HFFc6 (cell line): ENCODE measurements at regions not wholly inside any gene's neighbourhood (a gene's known extent, or its start where the extent isn't known, plus 50 kb on each side); places are given as distances from the start of the nearest gene placed in this dataset.

Experiments used
- DNase-seq: peaks from one replicate; pipeline ENCODE4 v3.0.0-alpha.2; 2018
- H3K27ac Mint-ChIP-seq: 2 replicates; pipeline ENCODE4 v1.8.0; 2020; ENCODE audit warnings: mild to moderate bottlenecking, mixed read lengths
- H3K27me3 Mint-ChIP-seq: 2 replicates; pipeline ENCODE4 v1.8.0; 2021; ENCODE audit warnings: mild to moderate bottlenecking, moderate library complexity, mixed read lengths; ENCODE audit not compliant: insufficient read depth
- H3K36me3 Mint-ChIP-seq: 2 replicates; pipeline ENCODE4 v1.8.0; 2021; ENCODE audit warnings: low read depth, mixed read lengths
- H3K4me1 Mint-ChIP-seq: 2 replicates; pipeline ENCODE4 v1.8.0; 2020; ENCODE audit warnings: low read depth, mixed read lengths
- H3K4me3 Mint-ChIP-seq: 2 replicates; pipeline ENCODE4 v1.8.0; 2020; ENCODE audit warnings: mild to moderate bottlenecking, moderate library complexity, mixed read lengths
- H3K9me3 Mint-ChIP-seq: 2 replicates; pipeline ENCODE4 v1.8.0; 2020; ENCODE audit warnings: mild to moderate bottlenecking, mixed read lengths
- microRNA-seq: library from miRNA; unstranded; fragments of <30 nt; microRNA quantifications from one replicate; pipeline ENCODE4, GENCODE V29; 2019
- TF ChIP-seq, protein P1 (sequence below): fragments of 200-600 bp; sonication (generic); IDR thresholded peaks from 2 replicates; pipeline ENCODE4 v1.5.0; 2021; ENCODE audit warnings: antibody characterized with exemption, mild to moderate bottlenecking

DNA sequence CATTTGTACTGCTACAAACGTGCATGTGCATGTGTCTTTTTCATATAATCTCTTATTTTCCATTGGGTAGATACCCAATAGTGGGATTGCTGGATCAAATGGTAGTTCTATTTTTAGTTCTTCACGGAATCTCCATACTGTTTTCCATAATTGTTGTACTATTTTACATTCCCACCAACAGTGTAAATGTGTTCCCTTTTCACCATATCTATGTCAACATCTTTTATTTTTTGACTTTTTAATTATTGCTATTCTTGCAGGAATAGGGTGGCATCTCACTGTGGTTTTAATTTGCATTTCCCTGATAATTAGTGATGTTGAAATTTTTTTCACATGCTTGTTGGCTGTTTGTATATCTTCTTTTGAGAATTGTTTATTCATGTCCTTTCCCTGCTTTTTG is 59.3 kb upstream of the PACRGL start:
- no peaks in the 10 kb centered on the region for H3K9me3 Mint-ChIP-seq
- no peaks in the 10 kb centered on the region for H3K36me3 Mint-ChIP-seq
- TF ChIP-seq, protein P1, sequence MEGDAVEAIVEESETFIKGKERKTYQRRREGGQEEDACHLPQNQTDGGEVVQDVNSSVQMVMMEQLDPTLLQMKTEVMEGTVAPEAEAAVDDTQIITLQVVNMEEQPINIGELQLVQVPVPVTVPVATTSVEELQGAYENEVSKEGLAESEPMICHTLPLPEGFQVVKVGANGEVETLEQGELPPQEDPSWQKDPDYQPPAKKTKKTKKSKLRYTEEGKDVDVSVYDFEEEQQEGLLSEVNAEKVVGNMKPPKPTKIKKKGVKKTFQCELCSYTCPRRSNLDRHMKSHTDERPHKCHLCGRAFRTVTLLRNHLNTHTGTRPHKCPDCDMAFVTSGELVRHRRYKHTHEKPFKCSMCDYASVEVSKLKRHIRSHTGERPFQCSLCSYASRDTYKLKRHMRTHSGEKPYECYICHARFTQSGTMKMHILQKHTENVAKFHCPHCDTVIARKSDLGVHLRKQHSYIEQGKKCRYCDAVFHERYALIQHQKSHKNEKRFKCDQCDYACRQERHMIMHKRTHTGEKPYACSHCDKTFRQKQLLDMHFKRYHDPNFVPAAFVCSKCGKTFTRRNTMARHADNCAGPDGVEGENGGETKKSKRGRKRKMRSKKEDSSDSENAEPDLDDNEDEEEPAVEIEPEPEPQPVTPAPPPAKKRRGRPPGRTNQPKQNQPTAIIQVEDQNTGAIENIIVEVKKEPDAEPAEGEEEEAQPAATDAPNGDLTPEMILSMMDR, result no peak
- no peak overlapping the region for H3K27ac Mint-ChIP-seq
- DNase-seq, result no peak
- H3K4me3 Mint-ChIP-seq, result no peak overlapping the region
- peaks cover 6% of the 10 kb centered on the region; the same call in 1 of the 2 replicates for H3K4me1 Mint-ChIP-seq
- peaks cover 9% of the 10 kb centered on the region for H3K27me3 Mint-ChIP-seq

DNA sequence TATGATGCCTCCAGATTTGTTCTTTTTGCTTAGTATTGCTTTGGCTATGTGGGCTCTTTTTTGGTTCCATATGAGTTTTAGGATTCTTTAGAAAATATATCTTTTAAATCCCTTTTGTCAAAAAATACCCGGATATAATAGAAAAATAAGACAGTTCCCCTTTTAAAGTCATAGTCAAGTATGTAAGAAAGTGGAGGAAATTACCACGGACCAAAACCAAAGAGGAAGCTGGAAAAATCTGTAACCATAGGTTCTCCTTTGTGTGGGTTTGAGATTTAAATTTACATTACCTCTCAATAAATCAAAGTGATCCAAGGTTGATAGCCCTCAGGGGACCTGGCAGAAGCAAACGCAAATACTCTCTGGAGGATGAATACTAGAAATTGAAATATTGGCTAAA is 58.3 kb upstream of the PACRGL start:
- H3K36me3 Mint-ChIP-seq, result no peaks in the 10 kb centered on the region
- no peak overlapping the region for H3K4me3 Mint-ChIP-seq
- no peak overlapping the region for H3K27ac Mint-ChIP-seq
- H3K27me3 Mint-ChIP-seq, result peaks cover 8% of the 10 kb centered on the region
- DNase-seq, result no peak
- no peaks in the 10 kb centered on the region for H3K9me3 Mint-ChIP-seq
- H3K4me1 Mint-ChIP-seq, result peaks cover 6% of the 10 kb centered on the region; the same call in 1 of the 2 replicates
- TF ChIP-seq, protein P1, result no peak

DNA sequence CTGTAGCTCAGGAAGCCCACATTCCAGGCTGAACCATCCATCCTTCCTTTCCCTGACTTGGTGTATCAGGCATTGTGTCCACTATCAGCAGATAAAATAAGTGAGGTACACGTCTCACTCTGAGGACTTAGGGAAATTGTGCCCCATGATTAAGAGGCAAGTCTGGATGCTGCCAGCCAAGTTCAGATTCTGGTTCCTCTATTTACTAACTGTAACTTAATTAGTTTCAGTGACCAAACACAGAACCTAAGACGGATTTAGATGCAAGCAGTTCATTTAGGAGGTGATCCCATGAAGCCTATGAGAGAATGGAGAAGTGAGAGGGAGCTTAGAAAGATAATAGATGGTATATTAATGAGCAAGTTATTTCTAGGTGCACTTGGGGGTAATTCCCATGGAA is 56.6 kb upstream of the PACRGL start:
- peaks cover 6% of the 10 kb centered on the region; the same call in 1 of the 2 replicates for H3K4me1 Mint-ChIP-seq
- DNase-seq, result no peak
- no peaks in the 10 kb centered on the region for H3K36me3 Mint-ChIP-seq
- H3K4me3 Mint-ChIP-seq, result no peak overlapping the region
- H3K9me3 Mint-ChIP-seq, result no peaks in the 10 kb centered on the region
- peaks cover 15% of the 10 kb centered on the region for H3K27me3 Mint-ChIP-seq
- TF ChIP-seq, protein P1, result no peak
- H3K27ac Mint-ChIP-seq, result no peak overlapping the region

DNA sequence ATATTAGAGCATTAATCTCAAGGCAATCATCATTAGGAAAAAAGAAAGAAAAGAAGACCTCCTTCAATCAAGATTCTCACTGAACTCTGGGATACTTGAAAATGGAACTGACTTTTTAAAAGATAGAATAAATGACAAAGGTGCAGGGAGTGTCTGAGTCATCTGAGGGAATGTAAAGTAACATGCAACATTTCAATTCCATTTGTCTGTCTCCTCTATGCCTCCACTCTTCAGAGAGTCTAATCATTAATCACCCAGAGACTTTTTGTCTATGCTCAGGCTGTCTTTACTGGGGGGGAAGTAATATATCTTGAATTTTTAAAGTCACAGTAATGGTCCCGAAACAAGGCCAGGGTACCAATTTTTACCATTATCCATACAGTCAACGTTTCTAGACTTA is 55.0 kb upstream of the PACRGL start:
- Mint-ChIP-seq H3K4me3 (no peak overlapping the region), H3K9me3 (no peaks in the 10 kb centered on the region), H3K27me3 (peaks cover 21% of the 10 kb centered on the region), H3K36me3 (no peaks in the 10 kb centered on the region), H3K4me1 (peaks cover 6% of the 10 kb centered on the region; the same call in 1 of the 2 replicates), H3K27ac (no peak overlapping the region)
- TF ChIP-seq, protein P1, result no peak
- no peak for DNase-seq

DNA sequence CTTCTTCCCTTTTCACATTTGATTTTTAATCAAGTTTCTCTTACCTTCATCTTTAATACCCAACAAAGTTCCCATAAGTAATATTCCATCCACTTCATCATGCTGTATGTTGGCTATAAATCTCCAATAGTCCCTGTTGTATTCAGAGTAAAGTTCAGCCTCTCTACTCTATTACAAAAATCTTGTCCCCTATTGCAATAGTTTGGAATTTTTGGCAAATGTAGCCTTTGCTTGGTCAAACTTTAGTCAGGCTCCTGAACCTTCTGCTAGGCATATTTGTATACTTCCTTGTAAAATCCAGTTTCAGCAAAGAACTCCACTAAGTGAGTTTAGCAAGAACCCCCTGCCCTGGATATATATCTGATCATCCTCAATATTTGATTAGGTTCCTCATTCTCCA is 54.0 kb upstream of the PACRGL start:
- H3K4me3 Mint-ChIP-seq, result no peak overlapping the region

More for the DNA sequence above, 54.0 kb upstream of the PACRGL start:
- H3K9me3 Mint-ChIP-seq, result no peaks in the 10 kb centered on the region; the same call in 1 of the 2 replicates
- peaks cover 21% of the 10 kb centered on the region for H3K27me3 Mint-ChIP-seq
- H3K27ac Mint-ChIP-seq, result no peak overlapping the region
- no peaks in the 10 kb centered on the region for H3K36me3 Mint-ChIP-seq
- TF ChIP-seq, protein P1, result no peak
- peaks cover 6% of the 10 kb centered on the region; the same call in 1 of the 2 replicates for H3K4me1 Mint-ChIP-seq
- no peak for DNase-seq

Small RNA genes lying in the stretch of these regions (microRNA-seq; reads per million reads assigned to microRNA genes)
- 178 reads per million, percentile 56 among the genes with 10 or more reads in this experiment for gene MIR218-1
